ELF-1 (cell line): ENCODE measurements at regions not wholly inside any gene's neighbourhood (a gene's known extent, or its start where the extent isn't known, plus 50 kb on each side); places are given as distances from the start of the nearest gene placed in this dataset.

Experiments
- DNase-seq: peaks from one replicate; pipeline ENCODE4 v3.0.0-alpha.2; 2016; ENCODE audit warnings: low read depth, low spot score

GRCh38 chr4:159551281-159551680, 448.4 kb downstream of the RAPGEF2 start:
- no peak for DNase-seq

GRCh38 chr4:159552979-159553768, 450.3 kb downstream of the RAPGEF2 start:
- DNase-seq, result no peak

GRCh38 chr4:159555873-159556272, 453.0 kb downstream of the RAPGEF2 start:
- no peak for DNase-seq

- no peak for DNase-seq
Observed at GRCh38 chr4:159562366-159562765, 459.5 kb downstream of the RAPGEF2 start.

- DNase-seq, result no peak
Observed at GRCh38 chr4:159563257-159563656, 460.4 kb downstream of the RAPGEF2 start.

GRCh38 chr4:159564615-159565014, 461.7 kb downstream of the RAPGEF2 start:
- no peak for DNase-seq

- DNase-seq, result no peak
Observed at GRCh38 chr4:159566786-159567185, 463.9 kb downstream of the RAPGEF2 start.

GRCh38 chr4:159577241-159577640, 474.4 kb downstream of the RAPGEF2 start:
- no peak for DNase-seq

GRCh38 chr4:159582685-159583084, 479.8 kb downstream of the RAPGEF2 start:
- DNase-seq, result no peak

GRCh38 chr4:159592898-159593556, 490.1 kb downstream of the RAPGEF2 start:
- no peak for DNase-seq

GRCh38 chr4:159593681-159594080, 490.8 kb downstream of the RAPGEF2 start:
- no peak for DNase-seq

- no peak for DNase-seq
Observed at GRCh38 chr4:159594576-159594975, 491.7 kb downstream of the RAPGEF2 start.

GRCh38 chr4:159595101-159595500, 492.2 kb downstream of the RAPGEF2 start:
- peak; percentile 36 for DNase-seq

- no peak for DNase-seq
Observed at GRCh38 chr4:159598602-159599001, 495.7 kb downstream of the RAPGEF2 start.

GRCh38 chr4:159600061-159600460, 497.2 kb downstream of the RAPGEF2 start:
- no peak for DNase-seq

- no peak for DNase-seq
Observed at GRCh38 chr4:159604781-159605180, 501.9 kb downstream of the RAPGEF2 start.

GRCh38 chr4:159606835-159607234, 504.0 kb downstream of the RAPGEF2 start:
- DNase-seq, result no peak

- no peak for DNase-seq
Observed at GRCh38 chr4:159607809-159608208, 504.9 kb downstream of the RAPGEF2 start.

GRCh38 chr4:159608436-159608835, 505.6 kb downstream of the RAPGEF2 start:
- no peak for DNase-seq

- no peak for DNase-seq
Observed at GRCh38 chr4:159632031-159632430, 529.2 kb downstream of the RAPGEF2 start.

- no peak for DNase-seq
Observed at GRCh38 chr4:159639671-159640323, 536.9 kb downstream of the RAPGEF2 start.

GRCh38 chr4:159649237-159649636, 546.4 kb downstream of the RAPGEF2 start:
- no peak for DNase-seq

- DNase-seq, result no peak
Observed at GRCh38 chr4:159652871-159653270, 550.0 kb downstream of the RAPGEF2 start.
